H9 (cell line): ENCODE measurements at regions not wholly inside any gene's neighbourhood (a gene's known extent, or its start where the extent isn't known, plus 50 kb on each side); places are given as distances from the start of the nearest gene placed in this dataset.

ENCODE experiments used
- DNase-seq: peaks from one replicate; pipeline ENCODE4 v3.0.0-alpha.2; 2017
- H2AFZ ChIP-seq: one replicate; pipeline ENCODE4 v1.6.1; 2013; ENCODE audit warnings: mild to moderate bottlenecking, low read length, control low read depth, moderate library complexity
- H2AK5ac ChIP-seq: 2 replicates; pipeline ENCODE4 v1.6.1; 2013; ENCODE audit warnings: low read length, control low read depth, mixed read lengths; ENCODE audit not compliant: insufficient read length
- H2BK120ac ChIP-seq: one replicate; pipeline ENCODE4 v1.6.1; 2013; ENCODE audit warnings: low read depth, mild to moderate bottlenecking, low read length, control low read depth, inconsistent platforms; ENCODE audit not compliant: poor library complexity, severe bottlenecking
- H2BK12ac ChIP-seq: 2 replicates; pipeline ENCODE4 v1.6.1; 2013; ENCODE audit warnings: low read length, control low read depth, mixed read lengths, low read depth; ENCODE audit not compliant: insufficient read length
- H2BK15ac ChIP-seq: 2 replicates; pipeline ENCODE4 v1.6.1; 2013; ENCODE audit warnings: low read depth, low read length, control low read depth
- H2BK20ac ChIP-seq: one replicate; pipeline ENCODE4 v1.6.1; 2013; ENCODE audit warnings: low read depth, mild to moderate bottlenecking, low read length, control low read depth, inconsistent platforms; ENCODE audit not compliant: poor library complexity, severe bottlenecking
- H2BK5ac ChIP-seq: 2 replicates; pipeline ENCODE4 v1.6.1; 2013; ENCODE audit warnings: low read length, control low read depth, mixed read lengths; ENCODE audit not compliant: insufficient read length
- H3K14ac ChIP-seq: 2 replicates; pipeline ENCODE4 v1.6.1; 2013; ENCODE audit warnings: low read length, control low read depth; ENCODE audit not compliant: insufficient read depth
- H3K18ac ChIP-seq: 2 replicates; pipeline ENCODE4 v1.6.1; 2013; ENCODE audit warnings: low read depth, mild to moderate bottlenecking, mixed read lengths, low read length, control low read depth; ENCODE audit not compliant: insufficient read length
- H3K23ac ChIP-seq: 2 replicates; pipeline ENCODE4 v1.6.1; 2013; ENCODE audit warnings: low read length, control low read depth, mixed read lengths, low read depth; ENCODE audit not compliant: insufficient read length
- H3K23me2 ChIP-seq: 2 replicates; pipeline ENCODE4 v1.6.1; 2013; ENCODE audit warnings: low read depth, mild to moderate bottlenecking, mixed read lengths, low read length, control low read depth; ENCODE audit not compliant: insufficient read length, poor library complexity, severe bottlenecking
- H3K27ac ChIP-seq: 2 replicates; pipeline ENCODE4 v1.5.1; 2013; ENCODE audit warnings: low read length, control low read depth, mixed read lengths, low read depth; ENCODE audit not compliant: insufficient read length
- H3K27me3 ChIP-seq: 2 replicates; pipeline ENCODE4 v1.6.1; 2013; ENCODE audit warnings: low read length, control low read depth, inconsistent platforms; ENCODE audit not compliant: insufficient read depth
- H3K4ac ChIP-seq: 2 replicates; pipeline ENCODE4 v1.6.1; 2013; ENCODE audit warnings: low read depth, mild to moderate bottlenecking, control low read depth, inconsistent platforms, low read length, moderate library complexity
- H3K4me1 ChIP-seq: 2 replicates; pipeline ENCODE4 v1.6.1; 2013; ENCODE audit warnings: low read length, control low read depth, inconsistent platforms; ENCODE audit not compliant: insufficient read depth
- H3K4me2 ChIP-seq: 2 replicates; pipeline ENCODE4 v1.6.1; 2013; ENCODE audit warnings: low read length, control low read depth, mixed read lengths; ENCODE audit not compliant: insufficient read length, insufficient read depth
- H3K56ac ChIP-seq: 2 replicates; pipeline ENCODE4 v1.6.1; 2013; ENCODE audit warnings: low read depth, mild to moderate bottlenecking, mixed read lengths, low read length, control low read depth; ENCODE audit not compliant: insufficient read length
- H3K79me1 ChIP-seq: 2 replicates; pipeline ENCODE4 v1.6.1; 2013; ENCODE audit warnings: low read depth, mild to moderate bottlenecking, moderate library complexity, low read length, control low read depth, inconsistent platforms; ENCODE audit not compliant: insufficient read depth, poor library complexity, severe bottlenecking
- H3K79me2 ChIP-seq: 2 replicates; pipeline ENCODE4 v1.6.1; 2013; ENCODE audit warnings: low read length, control low read depth, inconsistent platforms; ENCODE audit not compliant: insufficient read depth
- H3K9ac ChIP-seq: 2 replicates; pipeline ENCODE4 v1.6.1; 2013; ENCODE audit warnings: low read length, control low read depth, mixed read lengths; ENCODE audit not compliant: insufficient read length; ENCODE audit errors: extremely low read depth
- H3K9me3 ChIP-seq: one replicate; pipeline ENCODE4 v1.6.1; 2013; ENCODE audit warnings: low read depth, low read length, inconsistent platforms; ENCODE audit not compliant: control insufficient read depth
- H3T11ph ChIP-seq: one replicate; pipeline ENCODE4 v1.6.1; 2013; ENCODE audit warnings: mild to moderate bottlenecking, low read length, control low read depth, inconsistent platforms
- H4K20me1 ChIP-seq: one replicate; pipeline ENCODE4 v1.6.1; 2013; ENCODE audit not compliant: control insufficient read depth, insufficient read length, insufficient read depth
- H4K5ac ChIP-seq: 2 replicates; pipeline ENCODE4 v1.6.1; 2013; ENCODE audit warnings: low read depth, mild to moderate bottlenecking, mixed read lengths, low read length, control low read depth; ENCODE audit not compliant: insufficient read length
- H4K8ac ChIP-seq: replicated peaks from 2 replicates; pipeline ENCODE4 v1.6.1; 2013; ENCODE audit warnings: low read length, control low read depth, mixed read lengths, low read depth; ENCODE audit not compliant: insufficient read length
- H4K91ac ChIP-seq: 2 replicates; pipeline ENCODE4 v1.6.1; 2013; ENCODE audit warnings: low read depth, mild to moderate bottlenecking, moderate library complexity, mixed read lengths, low read length, control low read depth; ENCODE audit not compliant: insufficient read length
- H3K27ac Mint-ChIP-seq, 3 experiments: 2 replicates in 2 of 3; 3 replicates in 1 of 3; pipeline ENCODE4 v1.8.0; 2020 to 2021; ENCODE audit warnings: mixed read lengths in 3 of 3, mild to moderate bottlenecking in 1 of 3, moderate library complexity in 1 of 3
- H3K27me3 Mint-ChIP-seq: 2 replicates; pipeline ENCODE4 v1.8.0; 2021; ENCODE audit warnings: low read depth, mild to moderate bottlenecking, moderate library complexity, mixed read lengths
- H3K36me3 Mint-ChIP-seq, 3 experiments: 2 replicates in 2 of 3; 3 replicates in 1 of 3; pipeline ENCODE4 v1.8.0; 2020 to 2021; ENCODE audit warnings: low read depth in 3 of 3, mixed read lengths in 3 of 3; ENCODE audit not compliant: insufficient read depth in 1 of 3
- H3K4me1 Mint-ChIP-seq, 2 experiments: 2 replicates each; pipeline ENCODE4 v1.8.0; 2020; ENCODE audit warnings: mixed read lengths in 2 of 2
- H3K4me3 Mint-ChIP-seq, 2 experiments: 2 replicates in 1 of 2; 3 replicates in 1 of 2; pipeline ENCODE4 v1.8.0; 2020 to 2021; ENCODE audit warnings: mild to moderate bottlenecking in 2 of 2, mixed read lengths in 2 of 2, moderate library complexity in 1 of 2
- H3K9me3 Mint-ChIP-seq, 2 experiments: 2 replicates in 1 of 2; 3 replicates in 1 of 2; pipeline ENCODE4 v1.8.0; 2020; ENCODE audit warnings: mild to moderate bottlenecking in 2 of 2, mixed read lengths in 2 of 2, moderate library complexity in 1 of 2
- WGBS: extraction: QIAGEN DNeasy Blood & Tissue Kit; methylation state at CpG from one replicate; pipeline ENCODE4 v1.1.7; 2013; ENCODE audit warnings: missing lambda C conversion rate, low lambda C conversion rate, mixed read lengths; ENCODE audit not compliant: insufficient read length; ENCODE audit errors: extremely low coverage; 5-methylcytosine and 5-hydroxymethylcytosine counted together
- TF ChIP-seq, protein P1 (sequence below): fragments of 200-600 bp; sonication (generic); conservative IDR thresholded peaks from 3 replicates; pipeline ENCODE4 v1.8.0; 2021; ENCODE audit warnings: antibody characterized with exemption, mild to moderate bottlenecking

DNA sequence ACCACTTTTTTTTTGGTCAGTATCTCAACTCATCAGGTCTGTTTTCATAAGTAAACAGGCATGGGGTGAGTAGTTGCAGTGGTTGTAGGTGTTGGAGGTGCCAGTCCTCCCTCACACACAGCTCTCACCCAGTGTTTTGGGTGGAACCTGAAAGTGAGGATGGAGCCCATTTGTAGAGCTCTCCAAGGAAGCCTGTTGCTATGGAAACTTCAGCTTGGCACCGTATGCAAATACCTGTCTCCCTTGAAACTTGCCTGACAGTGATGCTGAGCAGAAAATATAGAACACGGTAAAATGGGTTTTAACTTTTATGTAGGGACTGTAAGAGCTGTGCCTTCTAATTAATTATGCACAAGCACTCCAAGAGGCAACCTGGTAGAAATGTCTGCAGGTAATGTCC, 214.1 kb downstream of the AJAP1 start:
- Histone ChIP-seq H3K9me3 (peaks cover 10% of the 10 kb centered on the region), H4K20me1 (no peaks in the 10 kb centered on the region), H4K5ac (no peak overlapping the region), H3K79me1 (no peaks in the 10 kb centered on the region), H2BK5ac (no peak overlapping the region), H2BK20ac (no peak overlapping the region), H4K8ac (no peak overlapping the region), H3K18ac (no peak overlapping the region), H3K23me2 (no peaks in the 10 kb centered on the region), H3K27me3 (no peaks in the 10 kb centered on the region), H3K14ac (no peak overlapping the region), H2AFZ (no peak overlapping the region), H4K91ac (no peak overlapping the region), H3K4me2 (no peak overlapping the region), H2BK15ac (no peak overlapping the region), H3K23ac (no peak overlapping the region), H3K27ac (no peak overlapping the region), H2BK120ac (no peak overlapping the region), H3K9ac (no peak overlapping the region), H3K4me1 (no peaks in the 10 kb centered on the region), H2AK5ac (no peak overlapping the region), H2BK12ac (no peak overlapping the region), H3T11ph (no peak overlapping the region), H3K79me2 (no peaks in the 10 kb centered on the region), H3K56ac (no peak overlapping the region), H3K4ac (no peak overlapping the region)
- Mint-ChIP-seq H3K4me3 (no peak overlapping the region), H3K27ac (no peak overlapping the region), H3K4me1 (no peaks in the 10 kb centered on the region; a peak in 1 of 4 replicates), H3K27me3 (peaks cover 10% of the 10 kb centered on the region), H3K36me3 (peaks cover 2 to 24% (median 24%) of the 10 kb centered on the region in 3 experiments; a peak in 6 of 7 replicates), H3K9me3 (peaks cover 31 to 32% of the 10 kb centered on the region in 2 experiments)
- no CpG with 5 or more reads among the region's 2 CpGs for WGBS
- TF ChIP-seq, protein P1, sequence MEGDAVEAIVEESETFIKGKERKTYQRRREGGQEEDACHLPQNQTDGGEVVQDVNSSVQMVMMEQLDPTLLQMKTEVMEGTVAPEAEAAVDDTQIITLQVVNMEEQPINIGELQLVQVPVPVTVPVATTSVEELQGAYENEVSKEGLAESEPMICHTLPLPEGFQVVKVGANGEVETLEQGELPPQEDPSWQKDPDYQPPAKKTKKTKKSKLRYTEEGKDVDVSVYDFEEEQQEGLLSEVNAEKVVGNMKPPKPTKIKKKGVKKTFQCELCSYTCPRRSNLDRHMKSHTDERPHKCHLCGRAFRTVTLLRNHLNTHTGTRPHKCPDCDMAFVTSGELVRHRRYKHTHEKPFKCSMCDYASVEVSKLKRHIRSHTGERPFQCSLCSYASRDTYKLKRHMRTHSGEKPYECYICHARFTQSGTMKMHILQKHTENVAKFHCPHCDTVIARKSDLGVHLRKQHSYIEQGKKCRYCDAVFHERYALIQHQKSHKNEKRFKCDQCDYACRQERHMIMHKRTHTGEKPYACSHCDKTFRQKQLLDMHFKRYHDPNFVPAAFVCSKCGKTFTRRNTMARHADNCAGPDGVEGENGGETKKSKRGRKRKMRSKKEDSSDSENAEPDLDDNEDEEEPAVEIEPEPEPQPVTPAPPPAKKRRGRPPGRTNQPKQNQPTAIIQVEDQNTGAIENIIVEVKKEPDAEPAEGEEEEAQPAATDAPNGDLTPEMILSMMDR = no peak
- DNase-seq = no peak
